CD4-positive, alpha-beta T cell treated with Interleukin-17A for 1 hour (primary cell): ENCODE measurements at regions not wholly inside any gene's neighbourhood (a gene's known extent, or its start where the extent isn't known, plus 50 kb on each side); places are given as distances from the start of the nearest gene placed in this dataset.
"Not testable (repeated sequence)": the region's sequence is repeated elsewhere in the genome, so short reads cannot be mapped to it uniquely, and the experiment has no call there.

Experiments used
- DNase-seq: peaks from one replicate; pipeline ENCODE4 v3.0.0-alpha.2; 2020

GRCh38 chr1:56145581-56145980, 433.8 kb downstream of the PLPP3 start:
- no peak for DNase-seq

GRCh38 chr1:56142301-56142700, 437.1 kb downstream of the PLPP3 start:
- DNase-seq = no peak

GRCh38 chr1:56139836-56140235, 439.5 kb downstream of the PLPP3 start:
- DNase-seq = no peak

- DNase-seq = no peak
Observed at GRCh38 chr1:56137521-56138505, 441.6 kb downstream of the PLPP3 start.

- no peak for DNase-seq
Observed at GRCh38 chr1:56137090-56137489, 442.3 kb downstream of the PLPP3 start.

GRCh38 chr1:56135864-56136147, 443.6 kb downstream of the PLPP3 start:
- DNase-seq = no peak

- DNase-seq = no peak
Observed at GRCh38 chr1:56135069-56135863, 444.1 kb downstream of the PLPP3 start.

- DNase-seq = no peak
Observed at GRCh38 chr1:56133522-56134472, 445.6 kb downstream of the PLPP3 start.

- no peak for DNase-seq
Observed at GRCh38 chr1:56132520-56132919, 446.8 kb downstream of the PLPP3 start.

- DNase-seq = no peak
Observed at GRCh38 chr1:56129837-56130236, 449.5 kb downstream of the PLPP3 start.

GRCh38 chr1:56125316-56125715, 454.0 kb downstream of the PLPP3 start:
- DNase-seq = no peak

- no peak for DNase-seq
Observed at GRCh38 chr1:56123826-56124225, 455.5 kb downstream of the PLPP3 start.

- no peak for DNase-seq
Observed at GRCh38 chr1:56123421-56123820, 455.9 kb downstream of the PLPP3 start.

- no peak for DNase-seq
Observed at GRCh38 chr1:56120021-56120420, 459.3 kb downstream of the PLPP3 start.

GRCh38 chr1:56118676-56119075, 460.7 kb downstream of the PLPP3 start:
- not testable (repeated sequence) for DNase-seq

- no peak for DNase-seq
Observed at GRCh38 chr1:56115701-56116100, 463.7 kb downstream of the PLPP3 start.

GRCh38 chr1:56113679-56114078, 465.7 kb downstream of the PLPP3 start:
- no peak for DNase-seq

- DNase-seq = no peak
Observed at GRCh38 chr1:56107275-56107638, 472.1 kb downstream of the PLPP3 start.

- no peak for DNase-seq
Observed at GRCh38 chr1:56106531-56107274, 472.7 kb downstream of the PLPP3 start.

GRCh38 chr1:56105397-56105796, 474.0 kb downstream of the PLPP3 start:
- DNase-seq = no peak

- no peak for DNase-seq
Observed at GRCh38 chr1:56099766-56100265, 479.5 kb downstream of the PLPP3 start.

GRCh38 chr1:56098946-56099345, 480.4 kb downstream of the PLPP3 start:
- DNase-seq = no peak
